ENCODE measurements at regions not wholly inside any gene's neighbourhood (a gene's known extent, or its start where the extent isn't known, plus 50 kb on each side); places are given as distances from the start of the nearest gene placed in this dataset.

DNA sequence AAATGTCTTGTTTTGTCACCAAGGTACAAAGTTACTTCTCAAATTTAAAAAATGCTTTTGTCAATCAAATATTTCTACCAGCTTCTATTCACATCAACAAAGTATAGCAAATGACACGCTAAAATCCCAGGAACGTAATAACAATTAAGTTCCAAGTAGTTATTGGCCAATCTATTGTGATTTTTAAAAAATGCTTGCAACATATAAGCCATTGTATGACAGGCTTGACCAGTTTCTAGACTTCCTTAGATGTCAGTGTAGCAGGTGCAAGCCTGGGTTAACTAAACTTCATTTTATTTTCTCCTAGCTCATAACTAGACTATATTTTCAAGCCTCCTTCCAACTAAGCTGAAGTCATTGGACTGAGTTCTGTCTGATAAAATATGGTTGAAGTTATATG lies 494.5 kb upstream of the PKN2 start:
- TF ChIP-seq, protein P1, sequence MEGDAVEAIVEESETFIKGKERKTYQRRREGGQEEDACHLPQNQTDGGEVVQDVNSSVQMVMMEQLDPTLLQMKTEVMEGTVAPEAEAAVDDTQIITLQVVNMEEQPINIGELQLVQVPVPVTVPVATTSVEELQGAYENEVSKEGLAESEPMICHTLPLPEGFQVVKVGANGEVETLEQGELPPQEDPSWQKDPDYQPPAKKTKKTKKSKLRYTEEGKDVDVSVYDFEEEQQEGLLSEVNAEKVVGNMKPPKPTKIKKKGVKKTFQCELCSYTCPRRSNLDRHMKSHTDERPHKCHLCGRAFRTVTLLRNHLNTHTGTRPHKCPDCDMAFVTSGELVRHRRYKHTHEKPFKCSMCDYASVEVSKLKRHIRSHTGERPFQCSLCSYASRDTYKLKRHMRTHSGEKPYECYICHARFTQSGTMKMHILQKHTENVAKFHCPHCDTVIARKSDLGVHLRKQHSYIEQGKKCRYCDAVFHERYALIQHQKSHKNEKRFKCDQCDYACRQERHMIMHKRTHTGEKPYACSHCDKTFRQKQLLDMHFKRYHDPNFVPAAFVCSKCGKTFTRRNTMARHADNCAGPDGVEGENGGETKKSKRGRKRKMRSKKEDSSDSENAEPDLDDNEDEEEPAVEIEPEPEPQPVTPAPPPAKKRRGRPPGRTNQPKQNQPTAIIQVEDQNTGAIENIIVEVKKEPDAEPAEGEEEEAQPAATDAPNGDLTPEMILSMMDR (conservative IDR thresholded peaks at IDR 0.05; ENCODE audit: low read depth, low read length), result no peak
- H3K4me3 ChIP-seq (ENCODE audit: low read depth, low read length), result no peak overlapping the region
- DNase-seq (ENCODE audit: low read depth), result no peak

DNA sequence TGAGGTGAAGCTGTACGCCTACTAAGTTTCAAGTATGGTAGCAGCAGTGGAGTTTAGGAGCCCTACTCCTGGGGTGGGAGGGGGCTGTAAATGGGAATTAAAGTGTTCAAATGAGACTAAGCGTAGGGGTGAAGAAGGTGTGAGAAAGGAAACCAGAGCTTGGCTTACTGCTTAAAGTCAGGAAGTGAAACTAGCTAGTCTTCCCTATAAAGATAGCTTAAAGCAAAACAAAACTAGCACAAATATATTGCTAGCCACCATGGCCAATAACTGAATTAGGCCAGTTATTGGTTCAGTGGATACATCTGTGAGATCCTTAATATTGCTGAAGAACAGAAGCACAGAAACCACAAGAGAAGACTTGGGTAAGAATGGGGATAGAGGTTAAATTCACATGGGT lies 492.2 kb upstream of the PKN2 start:
- DNase-seq (ENCODE audit: low read depth), result no peak
- TF ChIP-seq, protein P1 (conservative IDR thresholded peaks at IDR 0.05; ENCODE audit: low read depth, low read length), result no peak
- H3K4me3 ChIP-seq (ENCODE audit: low read depth, low read length), result no peak overlapping the region

DNA sequence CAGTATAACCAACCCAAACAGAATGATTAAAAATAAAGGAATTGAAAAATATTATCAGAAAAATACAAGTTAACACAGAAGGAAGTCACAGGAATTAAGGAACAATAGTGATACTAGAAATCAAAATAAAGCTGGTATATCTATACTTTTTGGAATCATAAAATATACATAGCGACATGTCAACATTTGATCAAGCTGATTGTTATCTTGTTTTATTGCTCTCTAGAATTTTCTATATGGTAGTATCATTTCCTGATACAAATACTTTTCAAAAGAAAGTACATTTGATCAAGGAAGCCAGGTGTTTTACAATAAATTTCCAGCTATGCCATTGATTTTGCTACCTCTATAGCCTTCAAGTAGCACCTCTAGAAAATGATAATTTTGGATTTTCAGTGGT lies 489.5 kb upstream of the PKN2 start:
- TF ChIP-seq, protein P1 (conservative IDR thresholded peaks at IDR 0.05; ENCODE audit: low read depth, low read length), result no peak
- DNase-seq (ENCODE audit: low read depth), result no peak
- H3K4me3 ChIP-seq (ENCODE audit: low read depth, low read length), result no peak overlapping the region

- no peak for DNase-seq (ENCODE audit: low read depth)
- TF ChIP-seq, protein P1 (conservative IDR thresholded peaks at IDR 0.05; ENCODE audit: low read depth, low read length), result no peak
- no peak overlapping the region for H3K4me3 ChIP-seq (ENCODE audit: low read depth, low read length)
These were observed 483.5 kb upstream of the PKN2 start for GRCh38 chr1:88200545-88200944.

- TF ChIP-seq, protein P1 (conservative IDR thresholded peaks at IDR 0.05; ENCODE audit: low read depth, low read length), result no peak
- no peak for DNase-seq (ENCODE audit: low read depth)
- no peak overlapping the region for H3K4me3 ChIP-seq (ENCODE audit: low read depth, low read length)
These were observed 480.0 kb upstream of the PKN2 start for GRCh38 chr1:88204111-88204510.

- no peak for DNase-seq (ENCODE audit: low read depth)
- TF ChIP-seq, protein P1 (conservative IDR thresholded peaks at IDR 0.05; ENCODE audit: low read depth, low read length), result no peak
These were observed 479.4 kb upstream of the PKN2 start for GRCh38 chr1:88204612-88205167.

DNA sequence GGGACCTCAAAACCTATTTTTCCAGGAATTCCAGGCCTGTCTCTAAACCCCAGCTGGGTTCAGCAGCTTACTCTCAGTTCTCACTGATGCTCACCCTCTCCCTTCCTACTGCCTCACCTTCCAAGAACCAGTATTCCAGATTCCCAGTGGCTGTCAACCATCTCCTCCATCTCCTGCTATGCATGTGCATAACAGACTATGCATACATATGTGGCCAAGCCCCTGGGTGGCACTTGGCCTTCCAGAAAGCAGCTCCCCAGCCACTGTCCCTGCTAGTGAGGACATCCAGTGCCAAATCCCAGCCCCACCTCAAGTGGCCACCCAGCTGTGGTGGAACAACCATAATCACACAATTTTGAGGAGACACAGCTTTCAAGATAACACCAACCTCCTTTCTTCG lies 475.7 kb upstream of the PKN2 start:
- H3K4me3 ChIP-seq (ENCODE audit: low read depth, low read length), result no peak overlapping the region
- TF ChIP-seq, protein P1 (conservative IDR thresholded peaks at IDR 0.05; ENCODE audit: low read depth, low read length), result no peak
- DNase-seq (ENCODE audit: low read depth), result no peak

More at GRCh38 chr1:88204612-88205167, 479.4 kb upstream of the PKN2 start:
- H3K4me3 ChIP-seq (ENCODE audit: low read depth, low read length), result no peak overlapping the region
